ENCODE measurements at regions not wholly inside any gene's neighbourhood (a gene's known extent, or its start where the extent isn't known, plus 50 kb on each side); places are given as distances from the start of the nearest gene placed in this dataset.

GRCh38 chr2:51251356-51251755, 219.4 kb upstream of the NRXN1 start:
- TF ChIP-seq FOXP2 (optimal IDR thresholded peaks at IDR 0.05; ENCODE audit: borderline replicate concordance, extremely low read depth, extremely low read length, insufficient read depth) (no peak), POLR2AphosphoS5 (IDR thresholded peaks at IDR 0.05; ENCODE audit: low read depth, low read length) (no peak), SIN3A (IDR thresholded peaks at IDR 0.05; ENCODE audit: borderline replicate concordance, insufficient read depth, low read length) (no peak), REST (IDR thresholded peaks at IDR 0.05; ENCODE audit: insufficient read depth in 1 of 2, low read depth in 2 of 2, low read length in 2 of 2) (no peak), TAF1 (IDR thresholded peaks at IDR 0.05; ENCODE audit: borderline replicate concordance, insufficient read depth, low read length) (no peak)

GRCh38 chr2:51247252-51247805, 215.4 kb upstream of the NRXN1 start:
- TF ChIP-seq POLR2AphosphoS5 (IDR thresholded peaks at IDR 0.05; ENCODE audit: low read depth, low read length) (no peak), FOXP2 (optimal IDR thresholded peaks at IDR 0.05; ENCODE audit: borderline replicate concordance, extremely low read depth, extremely low read length, insufficient read depth) (no peak), TAF1 (IDR thresholded peaks at IDR 0.05; ENCODE audit: borderline replicate concordance, insufficient read depth, low read length) (no peak), SIN3A (IDR thresholded peaks at IDR 0.05; ENCODE audit: borderline replicate concordance, insufficient read depth, low read length) (no peak), REST (IDR thresholded peaks at IDR 0.05; ENCODE audit: insufficient read depth in 1 of 2, low read depth in 2 of 2, low read length in 2 of 2) (no peak)

- TF ChIP-seq REST (IDR thresholded peaks at IDR 0.05; ENCODE audit: insufficient read depth in 1 of 2, low read depth in 2 of 2, low read length in 2 of 2) = no peak
- TF ChIP-seq FOXP2 (optimal IDR thresholded peaks at IDR 0.05; ENCODE audit: borderline replicate concordance, extremely low read depth, extremely low read length, insufficient read depth) = no peak
- no peak for TF ChIP-seq SIN3A (IDR thresholded peaks at IDR 0.05; ENCODE audit: borderline replicate concordance, insufficient read depth, low read length)
- no peak for TF ChIP-seq TAF1 (IDR thresholded peaks at IDR 0.05; ENCODE audit: borderline replicate concordance, insufficient read depth, low read length)
- no peak for TF ChIP-seq POLR2AphosphoS5 (IDR thresholded peaks at IDR 0.05; ENCODE audit: low read depth, low read length)
Observed at GRCh38 chr2:51243892-51244535, 212.1 kb upstream of the NRXN1 start.

GRCh38 chr2:51237626-51238271, 205.8 kb upstream of the NRXN1 start:
- no peak for TF ChIP-seq REST (IDR thresholded peaks at IDR 0.05; ENCODE audit: insufficient read depth in 1 of 2, low read depth in 2 of 2, low read length in 2 of 2)
- TF ChIP-seq FOXP2 (optimal IDR thresholded peaks at IDR 0.05; ENCODE audit: borderline replicate concordance, extremely low read depth, extremely low read length, insufficient read depth) = no peak
- no peak for TF ChIP-seq SIN3A (IDR thresholded peaks at IDR 0.05; ENCODE audit: borderline replicate concordance, insufficient read depth, low read length)
- no peak for TF ChIP-seq POLR2AphosphoS5 (IDR thresholded peaks at IDR 0.05; ENCODE audit: low read depth, low read length)
- TF ChIP-seq TAF1 (IDR thresholded peaks at IDR 0.05; ENCODE audit: borderline replicate concordance, insufficient read depth, low read length) = no peak

Measured in PFSK-1 (cell line).